ENCODE measurements at regions not wholly inside any gene's neighbourhood (a gene's known extent, or its start where the extent isn't known, plus 50 kb on each side); places are given as distances from the start of the nearest gene placed in this dataset.
"Not testable (repeated sequence)": the region's sequence is repeated elsewhere in the genome, so short reads cannot be mapped to it uniquely, and the experiment has no call there.

DNA sequence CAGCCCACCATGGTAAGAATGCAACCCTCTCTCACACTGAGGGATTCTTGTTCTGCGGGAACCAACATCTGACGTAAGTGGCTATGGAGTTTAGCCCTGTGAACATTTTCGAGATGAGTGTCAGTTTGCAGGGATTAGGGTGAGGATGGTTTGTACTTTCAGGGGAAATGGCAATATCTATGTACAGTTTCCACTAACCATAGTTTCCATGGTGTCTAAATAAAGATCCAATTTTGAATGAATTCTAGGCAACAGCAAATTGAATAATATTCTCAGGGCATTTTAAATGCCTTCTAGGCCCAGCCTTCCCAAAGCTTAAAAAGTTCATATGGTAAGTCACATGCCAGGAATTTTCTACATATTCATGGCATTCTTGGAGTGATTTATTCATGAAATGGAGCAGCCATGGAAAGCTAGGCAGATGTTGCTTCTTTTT is 105.4 kb upstream of the MMADHC start:
- TF ChIP-seq ZFX (IDR thresholded peaks at IDR 0.05), result no peak
- TF ChIP-seq, protein P1, sequence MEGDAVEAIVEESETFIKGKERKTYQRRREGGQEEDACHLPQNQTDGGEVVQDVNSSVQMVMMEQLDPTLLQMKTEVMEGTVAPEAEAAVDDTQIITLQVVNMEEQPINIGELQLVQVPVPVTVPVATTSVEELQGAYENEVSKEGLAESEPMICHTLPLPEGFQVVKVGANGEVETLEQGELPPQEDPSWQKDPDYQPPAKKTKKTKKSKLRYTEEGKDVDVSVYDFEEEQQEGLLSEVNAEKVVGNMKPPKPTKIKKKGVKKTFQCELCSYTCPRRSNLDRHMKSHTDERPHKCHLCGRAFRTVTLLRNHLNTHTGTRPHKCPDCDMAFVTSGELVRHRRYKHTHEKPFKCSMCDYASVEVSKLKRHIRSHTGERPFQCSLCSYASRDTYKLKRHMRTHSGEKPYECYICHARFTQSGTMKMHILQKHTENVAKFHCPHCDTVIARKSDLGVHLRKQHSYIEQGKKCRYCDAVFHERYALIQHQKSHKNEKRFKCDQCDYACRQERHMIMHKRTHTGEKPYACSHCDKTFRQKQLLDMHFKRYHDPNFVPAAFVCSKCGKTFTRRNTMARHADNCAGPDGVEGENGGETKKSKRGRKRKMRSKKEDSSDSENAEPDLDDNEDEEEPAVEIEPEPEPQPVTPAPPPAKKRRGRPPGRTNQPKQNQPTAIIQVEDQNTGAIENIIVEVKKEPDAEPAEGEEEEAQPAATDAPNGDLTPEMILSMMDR (conservative IDR thresholded peaks at IDR 0.05), result no peak
- H3K27ac ChIP-seq, result no peak overlapping the region

DNA sequence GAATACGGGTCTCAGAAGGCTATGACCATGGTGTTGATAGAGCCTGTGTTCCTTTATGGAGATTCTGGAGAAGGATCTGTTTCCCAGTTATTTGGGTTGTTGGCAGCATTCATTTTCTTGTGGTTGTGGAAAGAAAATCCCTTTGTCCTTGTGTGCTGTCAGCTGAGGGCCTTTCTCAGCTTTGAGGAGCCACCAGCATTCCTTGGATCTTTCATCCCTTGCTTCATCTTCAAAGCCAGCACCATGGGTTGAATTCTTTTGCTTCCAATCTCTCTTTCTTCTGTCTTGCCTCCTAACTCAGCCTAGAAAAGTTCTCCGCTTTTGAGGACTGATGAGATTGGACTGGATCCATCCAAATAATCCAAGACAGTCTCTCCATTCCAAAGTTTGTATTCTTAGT is 103.2 kb upstream of the MMADHC start:
- TF ChIP-seq ZFX (IDR thresholded peaks at IDR 0.05), result no peak
- TF ChIP-seq, protein P1 (conservative IDR thresholded peaks at IDR 0.05), result no peak

DNA sequence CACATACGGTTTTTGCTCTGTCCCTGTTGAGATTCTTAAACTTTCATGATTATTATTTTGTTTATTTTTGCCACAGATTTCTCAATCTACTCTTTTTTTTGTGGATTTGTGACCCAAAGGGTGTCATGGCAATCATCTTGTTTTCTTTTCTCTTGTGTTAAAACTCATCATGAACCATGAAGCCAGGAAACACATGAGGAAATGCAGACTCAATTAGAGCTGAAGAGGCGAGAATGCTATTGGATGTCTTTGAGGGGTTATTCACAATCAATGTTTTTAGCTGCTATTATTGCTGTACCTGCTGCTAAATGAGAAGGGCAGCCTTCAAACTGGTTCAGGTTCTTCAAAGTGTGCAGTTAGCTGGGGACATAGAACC is 99.5 kb upstream of the MMADHC start:
- H3K27ac ChIP-seq, result no peak overlapping the region

More for the DNA sequence above, 103.2 kb upstream of the MMADHC start:
- H3K27ac ChIP-seq, result no peak overlapping the region

DNA sequence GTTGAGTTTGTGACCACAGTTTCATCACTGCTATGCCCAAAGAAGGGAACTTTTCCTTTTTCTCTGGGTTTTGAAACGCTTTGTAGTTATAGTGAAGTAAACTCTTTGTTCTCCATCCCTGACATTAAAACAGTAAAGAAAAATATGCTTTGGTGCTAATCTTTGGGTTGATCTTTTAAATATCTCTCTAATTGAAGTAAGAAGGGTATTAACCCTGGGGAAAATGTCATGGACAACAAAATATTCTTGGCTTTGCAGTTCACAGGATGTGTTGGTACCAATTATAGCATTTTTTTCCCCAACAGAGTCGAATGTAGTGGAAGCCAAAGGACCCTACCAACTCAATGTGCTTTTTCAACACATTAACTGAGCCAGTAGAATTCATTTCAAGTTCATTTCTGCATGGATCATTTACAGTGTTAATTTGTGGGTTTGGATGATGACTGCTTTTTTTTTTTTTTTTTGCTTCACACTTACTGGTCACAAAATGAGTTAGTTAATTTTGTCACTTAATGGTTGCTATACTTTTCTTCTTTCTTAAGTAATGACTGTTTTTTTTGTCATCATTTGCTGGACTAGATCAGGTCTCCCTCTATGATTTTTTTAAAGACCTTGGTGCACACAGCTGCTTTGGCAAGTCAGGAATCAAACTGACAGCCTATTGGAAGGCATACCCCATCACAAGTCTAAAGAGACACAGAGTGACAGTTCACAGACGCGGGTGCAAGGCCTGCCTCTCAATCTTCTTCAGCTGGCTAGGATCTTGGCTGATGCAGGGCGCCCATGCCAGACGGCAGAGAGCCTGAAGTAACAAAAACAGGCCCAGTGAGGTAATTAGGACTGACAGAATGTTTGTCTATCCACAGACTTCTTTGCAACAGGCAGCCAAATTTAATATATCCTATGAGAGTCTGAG is 98.8 kb upstream of the MMADHC start:
- no peak for TF ChIP-seq ZFX (IDR thresholded peaks at IDR 0.05)
- TF ChIP-seq, protein P1 (conservative IDR thresholded peaks at IDR 0.05), result no peak
- no peak overlapping the region for H3K27ac ChIP-seq

More for the DNA sequence above, 99.5 kb upstream of the MMADHC start:
- no peak for TF ChIP-seq ZFX (IDR thresholded peaks at IDR 0.05)
- TF ChIP-seq, protein P1 (conservative IDR thresholded peaks at IDR 0.05), result no peak

DNA sequence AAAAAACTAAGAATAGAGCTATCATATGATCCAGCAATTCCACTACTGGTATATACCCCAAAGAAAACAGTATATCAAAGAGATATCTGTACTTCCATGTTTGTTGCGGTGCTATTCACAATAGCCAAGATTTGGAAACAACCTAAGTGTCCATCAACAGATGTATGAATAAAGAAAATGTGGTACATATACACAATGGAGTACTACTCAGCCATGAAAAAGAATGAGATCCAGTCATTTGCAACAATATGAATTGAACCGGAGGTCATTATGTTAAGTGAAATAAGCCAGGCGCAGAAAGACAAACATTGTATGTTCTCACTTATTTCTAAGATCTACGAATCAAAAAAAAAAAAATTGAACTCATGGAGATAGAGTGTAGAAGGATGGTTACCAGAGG is 97.8 kb upstream of the MMADHC start:
- not testable (repeated sequence) for H3K27ac ChIP-seq

DNA sequence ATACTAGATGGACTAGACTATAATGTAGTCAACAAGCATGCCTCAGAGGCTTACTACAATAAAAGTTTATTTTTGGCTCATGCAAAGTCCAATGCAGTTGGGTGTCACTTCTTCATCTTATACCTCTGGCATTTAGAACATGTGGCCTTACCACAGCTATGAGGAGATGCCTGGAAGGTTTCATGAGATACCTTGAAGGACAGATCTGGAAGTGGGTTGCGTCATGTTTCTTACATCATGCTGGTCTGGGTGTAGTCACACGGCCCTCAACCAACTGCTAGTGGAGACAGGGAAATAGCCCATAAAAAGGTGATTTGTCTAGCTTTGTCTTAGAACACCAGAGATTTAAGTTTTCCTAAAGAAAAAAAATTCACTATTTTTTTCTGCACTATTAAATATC is 91.7 kb upstream of the MMADHC start:
- H3K27ac ChIP-seq, result no peak overlapping the region
- TF ChIP-seq ZFX (IDR thresholded peaks at IDR 0.05), result no peak
- TF ChIP-seq, protein P1 (conservative IDR thresholded peaks at IDR 0.05), result no peak

DNA sequence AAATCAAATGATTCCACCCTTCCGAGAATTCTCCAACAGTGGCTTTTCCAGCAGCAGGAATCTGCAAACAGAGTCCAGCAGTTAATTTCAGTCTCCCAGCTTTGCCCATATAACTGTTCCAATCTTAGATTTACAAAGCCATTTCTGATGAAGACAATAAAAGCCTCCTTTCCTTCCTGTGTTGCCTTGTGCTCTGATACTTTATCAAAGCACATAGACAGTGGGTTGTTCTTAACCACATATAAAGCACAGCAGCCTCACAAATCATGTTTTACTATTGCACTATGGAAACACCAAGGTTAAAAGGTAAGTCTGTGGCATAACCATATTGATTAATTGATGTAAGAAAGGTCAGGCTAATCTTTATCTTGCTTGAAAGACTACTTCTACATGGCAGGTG is 89.8 kb upstream of the MMADHC start:
- TF ChIP-seq ZFX (IDR thresholded peaks at IDR 0.05), result no peak
- TF ChIP-seq, protein P1 (conservative IDR thresholded peaks at IDR 0.05), result no peak
- H3K27ac ChIP-seq, result no peak overlapping the region

DNA sequence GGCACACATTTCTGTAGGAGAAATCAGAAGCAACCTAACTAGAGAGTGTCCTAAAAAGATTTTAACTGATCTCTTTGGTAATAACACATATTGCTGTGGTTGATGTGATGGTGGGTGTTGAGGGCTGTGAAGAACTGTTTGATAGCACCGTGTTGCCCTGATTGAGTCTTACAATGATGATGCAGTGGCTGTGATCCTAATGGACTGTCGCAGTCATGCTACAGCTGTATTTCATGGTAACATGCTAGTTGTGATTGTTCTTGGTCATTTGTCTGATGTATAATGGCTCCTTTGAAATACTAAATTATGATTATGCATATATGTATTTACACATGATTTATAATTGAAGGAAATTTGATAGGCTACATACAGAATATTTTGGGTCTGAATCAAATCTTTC is 82.5 kb upstream of the MMADHC start:
- TF ChIP-seq ZFX (IDR thresholded peaks at IDR 0.05), result no peak
- TF ChIP-seq, protein P1 (conservative IDR thresholded peaks at IDR 0.05), result no peak
- no peak overlapping the region for H3K27ac ChIP-seq

Measured in C4-2B (cell line).